Breast epithelium (tissue), 3 donors: ENCODE measurements at regions not wholly inside any gene's neighbourhood (a gene's known extent, or its start where the extent isn't known, plus 50 kb on each side); places are given as distances from the start of the nearest gene placed in this dataset.

ENCODE experiments used
- CTCF ChIP-seq, 3 donors: fragments of 450-650 bp; IDR thresholded peaks; one replicate each; pipeline ENCODE4 v1.5.1; 2016 to 2017; ENCODE audit warnings: antibody characterized with exemption in 3 of 3, mild to moderate bottlenecking in 3 of 3, moderate library complexity in 3 of 3
- POLR2A ChIP-seq: fragments of 450-650 bp; IDR thresholded peaks from one replicate; pipeline ENCODE4 v1.6.1; 2016; ENCODE audit warnings: antibody characterized with exemption, mild to moderate bottlenecking, moderate library complexity

GRCh38 chr1:193613041-193613440, 426.6 kb upstream of the B3GALT2 start:
- no peak for TF ChIP-seq CTCF (IDR thresholded peaks at IDR 0.05)
- no peak for TF ChIP-seq POLR2A
